Spleen (tissue), 7 donors: ENCODE measurements at regions not wholly inside any gene's neighbourhood (a gene's known extent, or its start where the extent isn't known, plus 50 kb on each side); places are given as distances from the start of the nearest gene placed in this dataset.

Source experiments
- POLR2A ChIP-seq, 3 donors: fragments of 450-650 bp; IDR thresholded peaks; one replicate each; pipeline ENCODE4 v1.5.1; 2017; ENCODE audit warnings: antibody characterized with exemption in 3 of 3, mild to moderate bottlenecking in 1 of 3
- TF ChIP-seq, protein P1 (sequence below), 11 experiments: fragments of 200-600 bp in 7 of 11; fragments of 450-650 bp in 4 of 11; sonication (generic) in 4 of 11; IDR thresholded peaks in 8 of 11; conservative IDR thresholded peaks in 3 of 11; 1 replicate in 7 of 11; 2 replicates in 4 of 11; pipeline versions ENCODE4 v1.4.0 to v1.8.0; 2016 to 2021; ENCODE audit warnings: antibody characterized with exemption in 11 of 11, inconsistent platforms in 4 of 11, mild to moderate bottlenecking in 1 of 11
- donor health status: DM: no; HTN: no; CAD: no; lungs with moderate emphysema.
- donor health status: DM: no; HTN: no; CAD: no.
- donor health status: DM: no; HTN: no; CAD: no.

DNA sequence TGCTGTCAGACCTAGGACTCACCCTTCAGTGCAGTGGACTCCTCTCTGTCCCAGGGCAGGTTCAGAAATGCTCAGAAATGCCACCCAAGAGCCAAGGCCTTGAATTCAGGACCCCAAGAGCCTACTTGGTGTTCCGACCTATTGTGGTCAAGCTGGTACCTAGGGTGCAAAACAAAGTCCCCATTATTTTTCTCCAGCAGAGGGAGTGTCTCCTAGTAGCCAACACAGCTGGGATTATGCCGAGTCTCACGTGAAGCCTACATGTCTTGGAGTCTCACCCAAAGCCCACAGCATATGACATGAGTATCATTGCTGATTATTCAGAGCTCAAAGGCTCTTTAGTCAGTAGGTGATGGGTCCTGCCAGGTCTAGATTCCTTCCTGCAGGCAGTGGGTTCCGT, 671.1 kb upstream of the SPRY2 start:
- TF ChIP-seq, protein P1, sequence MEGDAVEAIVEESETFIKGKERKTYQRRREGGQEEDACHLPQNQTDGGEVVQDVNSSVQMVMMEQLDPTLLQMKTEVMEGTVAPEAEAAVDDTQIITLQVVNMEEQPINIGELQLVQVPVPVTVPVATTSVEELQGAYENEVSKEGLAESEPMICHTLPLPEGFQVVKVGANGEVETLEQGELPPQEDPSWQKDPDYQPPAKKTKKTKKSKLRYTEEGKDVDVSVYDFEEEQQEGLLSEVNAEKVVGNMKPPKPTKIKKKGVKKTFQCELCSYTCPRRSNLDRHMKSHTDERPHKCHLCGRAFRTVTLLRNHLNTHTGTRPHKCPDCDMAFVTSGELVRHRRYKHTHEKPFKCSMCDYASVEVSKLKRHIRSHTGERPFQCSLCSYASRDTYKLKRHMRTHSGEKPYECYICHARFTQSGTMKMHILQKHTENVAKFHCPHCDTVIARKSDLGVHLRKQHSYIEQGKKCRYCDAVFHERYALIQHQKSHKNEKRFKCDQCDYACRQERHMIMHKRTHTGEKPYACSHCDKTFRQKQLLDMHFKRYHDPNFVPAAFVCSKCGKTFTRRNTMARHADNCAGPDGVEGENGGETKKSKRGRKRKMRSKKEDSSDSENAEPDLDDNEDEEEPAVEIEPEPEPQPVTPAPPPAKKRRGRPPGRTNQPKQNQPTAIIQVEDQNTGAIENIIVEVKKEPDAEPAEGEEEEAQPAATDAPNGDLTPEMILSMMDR (IDR thresholded peaks at IDR 0.05 in 8 of 11, conservative IDR thresholded peaks at IDR 0.05 in 3 of 11), result no peak
- TF ChIP-seq POLR2A (IDR thresholded peaks at IDR 0.05), result no peak
